SK-N-SH (cell line): ENCODE measurements at regions not wholly inside any gene's neighbourhood (a gene's known extent, or its start where the extent isn't known, plus 50 kb on each side); places are given as distances from the start of the nearest gene placed in this dataset.

Source experiments
- CTCF ChIP-seq: fragments of 200-600 bp; sonication (generic); IDR thresholded peaks from 2 replicates; pipeline ENCODE4 v1.6.1; 2017; ENCODE audit warnings: antibody characterized with exemption, mild to moderate bottlenecking, moderate library complexity
- ELF1 ChIP-seq: IDR thresholded peaks from 2 replicates; pipeline ENCODE4 v1.4.0; 2012
- IRF3 ChIP-seq: fragments of 150-350 bp; IDR thresholded peaks from 2 replicates; pipeline ENCODE4 v1.6.1; 2016; ENCODE audit warnings: mild to moderate bottlenecking, low read depth, low read length
- NFIC ChIP-seq: IDR thresholded peaks from 2 replicates; pipeline ENCODE4 v1.4.0; 2012; ENCODE audit warnings: borderline replicate concordance
- REST ChIP-seq: IDR thresholded peaks from 2 replicates; pipeline ENCODE4 v1.6.1; 2012; ENCODE audit warnings: mild to moderate bottlenecking, low read depth, low read length, moderate library complexity
- TAF1 ChIP-seq: IDR thresholded peaks from 2 replicates; pipeline ENCODE4 v1.6.1; 2012; ENCODE audit warnings: low read depth, mild to moderate bottlenecking, low read length, moderate library complexity, borderline replicate concordance

- no peak for TF ChIP-seq TAF1
- no peak for TF ChIP-seq CTCF
- TF ChIP-seq ELF1: no peak
- no peak for TF ChIP-seq IRF3
- no peak for TF ChIP-seq NFIC
- no peak for TF ChIP-seq REST
Measured at GRCh38 chr2:175318542-175318941, 137.0 kb upstream of the ATP5MC3 start.
